OCI-LY3 (cell line): ENCODE measurements at regions not wholly inside any gene's neighbourhood (a gene's known extent, or its start where the extent isn't known, plus 50 kb on each side); places are given as distances from the start of the nearest gene placed in this dataset.

Experiments
- CTCF ChIP-seq: fragments of 200-600, 300-600 bp; sonication (generic); IDR thresholded peaks from 2 replicates; pipeline ENCODE4 v1.5.1; 2014; ENCODE audit warnings: antibody characterized with exemption, low read length, low read depth
- EZH2phosphoT487 ChIP-seq: fragments of 200-600 bp; shearing (Covaris generic); IDR thresholded peaks from 2 replicates; pipeline ENCODE4 v1.6.1; 2018; ENCODE audit warnings: antibody characterized with exemption, mixed run types, low read depth

- TF ChIP-seq CTCF (no peak), EZH2phosphoT487 (no peak)
Observed at GRCh38 chr11:110918351-110918750, 206.1 kb upstream of the ARHGAP20 start.
